GF-D8 (cell line): ENCODE measurements at regions not wholly inside any gene's neighbourhood (a gene's known extent, or its start where the extent isn't known, plus 50 kb on each side); places are given as distances from the start of the nearest gene placed in this dataset.
"Not testable (repeated sequence)": the region's sequence is repeated elsewhere in the genome, so short reads cannot be mapped to it uniquely, and the experiment has no call there.

ENCODE experiments used
- DNase-seq: peaks from one replicate; lab custom pipeline; 2025; lab: John Stamatoyannopoulos, UW

GRCh38 chr12:91887957-91888356 is 257.7 kb downstream of the BTG1 start:
- DNase-seq: no peak

GRCh38 chr12:91885851-91886731 is 259.6 kb downstream of the BTG1 start:
- DNase-seq: no peak

DNA sequence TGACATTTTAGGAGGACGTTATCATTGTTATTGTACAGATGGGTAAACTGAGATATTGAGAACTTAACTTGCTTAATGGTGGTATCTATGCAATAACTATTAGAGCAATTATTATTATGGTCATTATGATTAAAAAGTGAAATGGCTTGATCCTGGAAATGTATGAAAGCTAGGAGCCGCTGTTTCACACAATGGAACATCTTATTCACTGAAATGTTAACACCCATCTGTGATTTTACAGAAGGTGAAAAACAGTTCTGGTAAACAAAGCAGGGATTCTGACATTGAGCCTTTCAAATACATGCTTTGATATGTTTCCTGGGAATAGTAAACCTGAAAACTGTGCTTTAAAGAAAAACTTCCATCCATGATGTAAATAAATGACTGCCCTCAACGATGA is 261.4 kb downstream of the BTG1 start:
- no peak for DNase-seq

GRCh38 chr12:91883811-91884210 is 261.8 kb downstream of the BTG1 start:
- DNase-seq: no peak

- DNase-seq: no peak
Observed at GRCh38 chr12:91882910-91883309, 262.7 kb downstream of the BTG1 start.

DNA sequence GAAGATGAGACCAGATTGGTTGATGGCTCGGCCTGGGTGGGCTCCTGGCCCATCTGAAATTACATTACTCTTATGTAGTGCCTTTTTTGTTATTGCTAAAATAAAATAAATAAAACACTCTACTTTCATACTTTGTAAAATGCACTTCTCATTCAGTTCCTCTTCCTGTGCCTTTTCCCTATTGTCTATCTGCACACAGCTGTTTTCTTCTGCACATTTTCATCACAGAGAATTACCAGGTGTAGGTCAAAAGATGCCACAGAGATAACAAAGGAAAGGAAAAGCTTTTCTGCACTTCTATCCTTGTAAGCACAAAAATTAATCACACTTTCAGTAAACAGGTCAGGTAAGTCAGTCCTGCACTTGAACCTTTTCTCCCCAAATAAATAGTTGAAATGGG is 265.1 kb downstream of the BTG1 start:
- DNase-seq: no peak

DNA sequence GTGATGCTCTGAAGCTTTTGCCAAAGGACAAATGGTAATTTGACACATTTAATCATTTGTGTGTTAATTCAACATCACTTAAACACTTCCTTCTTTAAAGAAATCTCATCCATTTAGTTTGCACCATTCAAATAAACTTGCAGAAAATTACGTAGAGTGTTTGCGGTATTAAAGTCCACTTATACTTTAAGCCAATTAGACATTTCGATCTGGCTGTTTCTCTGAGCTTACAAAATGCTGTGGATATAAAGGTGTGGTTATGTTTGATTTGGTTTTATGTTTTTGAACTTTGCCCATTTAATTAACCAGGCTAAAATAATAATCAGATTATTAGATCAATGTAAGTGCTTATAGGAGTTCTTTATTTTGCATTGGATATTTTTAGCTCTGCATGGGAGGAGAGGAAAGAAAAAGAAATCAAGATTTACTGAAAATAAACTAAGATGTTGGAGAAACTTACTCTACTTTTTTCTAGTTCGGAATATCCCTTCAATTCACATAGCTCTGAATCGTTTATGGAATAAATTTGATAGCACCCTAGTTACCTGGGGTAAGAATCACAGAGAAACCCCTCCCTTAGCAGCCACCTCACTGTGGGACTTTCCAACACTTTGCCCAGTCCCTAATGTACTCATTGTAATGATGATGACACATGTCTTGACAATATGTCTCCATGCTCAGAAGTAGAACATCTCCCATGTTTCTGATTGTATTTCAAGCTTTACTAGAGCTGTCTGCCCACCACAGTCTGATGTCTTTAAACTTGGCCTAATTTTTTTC is 268.0 kb downstream of the BTG1 start:
- DNase-seq: no peak

DNA sequence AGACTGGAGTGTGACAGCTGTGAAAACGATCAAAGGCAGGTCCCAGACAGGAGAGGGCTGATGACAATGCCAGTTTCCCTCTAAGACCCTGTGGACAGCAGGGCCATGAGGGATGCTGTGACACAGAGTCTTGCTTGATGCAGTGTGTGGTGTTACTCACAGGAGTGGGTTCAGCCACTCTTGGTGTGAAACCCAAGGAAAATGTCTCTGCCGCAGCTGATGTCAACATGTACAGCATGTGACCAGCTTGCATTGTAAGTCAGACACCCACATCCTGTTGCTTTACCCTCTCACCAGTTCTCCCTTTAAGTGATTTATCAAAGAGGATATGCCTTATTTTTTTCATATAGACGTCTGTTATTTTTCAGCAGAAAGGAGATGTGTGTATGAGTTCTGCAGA is 268.6 kb downstream of the BTG1 start:
- DNase-seq: no peak

DNA sequence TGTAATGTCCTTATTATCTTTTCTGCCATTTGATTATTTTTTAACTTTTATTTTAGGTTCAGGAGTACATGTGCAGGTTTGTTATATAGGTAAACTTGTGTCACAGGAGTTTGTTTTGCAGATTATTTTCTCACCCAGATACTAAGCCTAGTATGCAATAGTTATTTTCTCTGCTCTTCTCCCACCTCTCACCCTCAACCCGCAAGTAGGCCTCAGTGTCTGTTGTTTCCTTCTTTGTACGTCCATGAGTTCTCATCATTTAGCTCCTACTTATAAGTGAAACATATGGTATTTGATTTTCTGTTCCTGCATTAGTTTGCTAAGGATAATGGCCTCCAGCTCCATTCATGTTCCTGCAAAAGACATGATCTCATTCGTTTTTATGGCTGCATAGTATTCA is 270.0 kb downstream of the BTG1 start:
- not testable (repeated sequence) for DNase-seq

- no peak for DNase-seq
Observed at GRCh38 chr12:91874086-91874865, 271.4 kb downstream of the BTG1 start.

GRCh38 chr12:91871751-91872150 is 273.9 kb downstream of the BTG1 start:
- no peak for DNase-seq

DNA sequence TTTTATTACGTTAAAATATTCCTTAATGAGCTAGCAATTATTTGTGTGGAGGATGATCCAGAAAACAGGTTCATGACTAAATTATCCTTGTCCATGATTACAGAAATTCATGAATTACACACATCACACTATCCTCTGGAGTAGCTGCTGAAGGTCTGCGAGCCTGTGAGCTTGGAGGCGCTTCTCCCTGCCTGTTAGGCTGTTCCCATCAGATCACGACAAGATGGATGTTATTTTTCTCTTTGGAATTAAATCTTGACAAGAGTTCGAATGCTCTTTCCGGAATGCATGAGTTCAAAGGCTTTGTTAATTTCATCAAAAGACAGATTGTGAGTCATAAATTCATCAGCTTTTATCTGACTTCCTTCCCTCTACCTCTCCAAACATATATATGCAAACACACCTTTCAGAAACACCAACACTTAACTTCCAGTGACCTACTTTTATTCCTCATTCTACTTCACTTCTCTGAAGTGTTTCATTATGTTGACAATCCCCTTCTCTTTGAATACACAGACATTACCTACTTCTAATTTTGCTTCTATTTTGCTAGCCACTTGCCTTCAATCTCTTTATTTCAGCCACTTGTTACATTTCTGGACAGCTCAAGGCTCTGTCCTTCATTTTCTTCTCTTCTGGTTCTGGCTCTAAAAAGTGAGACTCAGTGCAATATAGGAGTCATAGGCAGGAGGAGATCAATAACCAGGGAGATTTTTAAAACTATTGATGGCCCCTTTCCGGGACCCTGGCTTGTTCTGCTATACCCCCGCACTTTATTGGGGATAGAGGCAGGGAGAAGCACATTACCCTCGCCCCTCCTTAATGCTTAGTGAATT is 274.6 kb downstream of the BTG1 start:
- DNase-seq: no peak

DNA sequence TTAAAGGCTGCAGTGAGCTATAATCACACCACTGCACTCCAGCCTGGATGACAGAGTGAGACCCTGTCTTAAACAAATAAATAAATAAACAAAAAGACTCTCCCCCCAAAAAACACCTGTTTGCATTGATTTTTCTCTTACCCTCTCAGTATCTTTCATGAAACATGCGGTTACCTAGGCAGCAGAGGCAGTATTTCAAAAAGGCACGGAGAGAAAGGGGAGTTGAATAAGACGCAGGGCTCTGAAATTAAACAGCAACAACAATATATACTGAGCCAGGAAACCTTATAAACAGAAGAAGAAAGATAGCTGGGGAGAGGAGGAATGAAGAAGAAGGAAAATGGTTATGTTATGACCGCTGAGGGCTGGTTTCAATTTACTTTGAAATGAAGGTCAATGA is 277.6 kb downstream of the BTG1 start:
- no peak for DNase-seq

DNA sequence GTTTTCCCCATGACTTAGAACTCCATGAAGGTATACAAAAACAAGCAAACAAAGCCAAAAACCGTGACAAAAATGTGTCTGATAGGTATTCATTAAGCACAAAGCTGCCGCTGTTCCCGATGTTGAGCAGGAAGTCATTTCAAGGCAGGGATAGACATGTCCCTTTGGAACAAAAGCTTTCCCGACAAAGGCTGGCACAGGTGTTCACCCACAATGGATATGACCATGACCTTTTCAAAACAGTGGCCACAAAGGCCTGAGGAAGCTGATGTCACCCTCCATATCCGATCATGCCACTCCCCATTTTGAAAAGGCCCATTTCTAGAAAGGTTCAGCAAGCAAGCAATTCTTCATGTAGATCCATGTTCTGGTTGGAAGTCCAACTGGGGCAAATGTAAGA is 279.1 kb downstream of the BTG1 start:
- DNase-seq: no peak

GRCh38 chr12:91863702-91864101 is 281.9 kb downstream of the BTG1 start:
- DNase-seq: no peak

GRCh38 chr12:91861554-91861953 is 284.1 kb downstream of the BTG1 start:
- DNase-seq: no peak

DNA sequence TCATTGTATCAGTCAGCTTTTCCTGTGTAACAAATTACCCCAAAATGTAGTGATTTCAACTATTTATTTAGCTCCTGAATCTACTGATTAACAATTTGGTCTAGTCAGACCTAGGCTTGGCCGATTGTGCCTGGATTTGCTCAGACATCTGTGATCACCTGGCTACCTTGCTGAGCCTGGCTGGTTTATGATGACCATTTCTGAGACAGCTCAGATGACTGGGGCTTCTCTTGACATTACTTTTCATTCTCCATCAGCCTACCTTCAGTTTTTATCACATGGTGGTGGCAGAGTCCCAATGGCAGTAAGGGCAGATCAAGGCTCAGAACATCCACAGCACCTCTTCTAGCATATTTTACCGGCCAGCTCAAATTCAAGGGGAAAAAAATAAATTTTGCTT is 286.3 kb downstream of the BTG1 start:
- no peak for DNase-seq

- no peak for DNase-seq
Observed at GRCh38 chr12:91857813-91858542, 287.7 kb downstream of the BTG1 start.

- no peak for DNase-seq
Observed at GRCh38 chr12:91854725-91855124, 290.9 kb downstream of the BTG1 start.

DNA sequence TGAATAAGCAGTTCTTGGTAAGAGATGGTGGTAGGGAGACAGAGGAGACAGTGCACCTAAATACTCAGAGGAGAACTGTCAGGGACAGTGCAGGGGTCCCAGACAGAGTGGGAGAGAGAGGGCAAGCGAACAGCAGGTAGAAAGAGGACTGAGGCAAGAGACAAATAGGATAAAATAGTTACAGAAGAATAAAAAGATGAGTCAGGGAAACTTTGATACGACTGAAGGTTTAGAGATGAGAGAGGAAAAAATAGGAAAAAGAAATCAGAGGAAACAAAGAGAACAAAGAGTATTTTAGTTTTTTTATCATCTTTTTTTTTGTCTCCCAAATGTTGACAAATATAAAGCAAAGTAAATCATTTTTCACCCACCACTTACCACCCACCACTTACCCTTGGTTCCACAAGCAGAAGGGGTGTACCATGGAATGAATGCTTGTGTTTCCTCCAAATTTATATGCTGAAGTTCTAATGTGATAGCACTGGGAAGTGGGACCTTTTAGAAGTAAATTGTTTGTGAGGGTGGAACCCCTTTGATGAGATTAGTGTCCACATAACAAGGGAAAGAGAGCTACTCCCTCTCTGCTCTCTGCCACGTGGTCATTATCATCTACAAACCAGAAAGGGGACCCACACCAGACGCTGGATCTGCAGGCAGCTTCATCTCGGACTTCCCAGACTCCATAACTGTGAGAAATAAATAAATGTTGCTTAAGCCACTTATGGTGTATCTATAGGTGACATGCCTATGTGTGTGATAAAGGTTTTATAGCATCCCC is 292.1 kb downstream of the BTG1 start:
- no peak for DNase-seq
